PC-3 (cell line): ENCODE measurements at regions not wholly inside any gene's neighbourhood (a gene's known extent, or its start where the extent isn't known, plus 50 kb on each side); places are given as distances from the start of the nearest gene placed in this dataset.
A peak's percentile ranks its signal among the peaks of the same experiment; 100 is the strongest.

ENCODE experiments used
- ATAC-seq: fragments of 200-7000 bp; cut with Tn5 transposase; 2 replicates; pipeline ENCODE4 v1.9.1; 2020; ENCODE audit warnings: mild to moderate bottlenecking, moderate library complexity
- BruUV-seq: library from RNA; stranded (reverse); fragments of 400-500 nt; replicated peaks from 2 replicates; lab custom pipeline; 2021; lab: Mats Ljungman, UMichigan
- CTCF ChIA-PET: fragments of 300-600 bp; sonication (Branson Sonifier 250); formaldehyde crosslinking; loops from one replicate; lab custom pipeline; 2022; ENCODE audit warnings: antibody characterized with exemption; lab: Charles Lee
- POLR2A ChIA-PET: fragments of 300-600 bp; sonication (Branson Sonifier 250); formaldehyde crosslinking; loops from one replicate; lab custom pipeline; 2022; ENCODE audit warnings: antibody characterized with exemption; ENCODE audit not compliant: unreplicated experiment; lab: Charles Lee
- DNase-seq: peaks from one replicate; pipeline ENCODE4 v3.0.0-alpha.2; 2015
- H2AFZ ChIP-seq: fragments of 300-600 bp; sonication (generic); 2 replicates; pipeline ENCODE4 v1.6.0; 2016; ENCODE audit warnings: antibody characterized with exemption, low read length
- H3F3A ChIP-seq: fragments of 300-600 bp; sonication (generic); one replicate; pipeline ENCODE4 v1.6.0; 2017; ENCODE audit warnings: antibody characterized with exemption, low read length, control low read depth, mild to moderate bottlenecking; ENCODE audit not compliant: unreplicated experiment
- H3K27ac ChIP-seq: fragments of 300-600 bp; sonication (generic); 2 replicates; pipeline ENCODE4 v1.5.1; 2016; ENCODE audit warnings: mild to moderate bottlenecking, low read length
- H3K27me3 ChIP-seq: fragments of 300-600 bp; sonication (generic); 2 replicates; pipeline ENCODE4 v1.6.1; 2016; ENCODE audit warnings: low read length, mixed read lengths
- H3K36me3 ChIP-seq: fragments of 300-600 bp; sonication (generic); 2 replicates; pipeline ENCODE4 v1.6.1; 2016; ENCODE audit warnings: low read depth, mixed run types, low read length, mixed read lengths
- H3K4me1 ChIP-seq: fragments of 300-600 bp; sonication (generic); 2 replicates; pipeline ENCODE4 v1.5.1; 2016; ENCODE audit warnings: low read length; ENCODE audit not compliant: insufficient read depth
- H3K4me2 ChIP-seq: fragments of 300-600 bp; sonication (generic); 2 replicates; pipeline ENCODE4 v1.6.0; 2016; ENCODE audit warnings: low read length
- H3K4me3 ChIP-seq: fragments of 300-600 bp; sonication (generic); 2 replicates; pipeline ENCODE4 v1.5.1; 2016; ENCODE audit warnings: mild to moderate bottlenecking, low read length, mixed read lengths
- H3K79me2 ChIP-seq: fragments of 300-600 bp; sonication (generic); 2 replicates; pipeline ENCODE4 v1.6.1; 2017; ENCODE audit warnings: low read length, mixed read lengths
- H3K9ac ChIP-seq: fragments of 300-600 bp; sonication (generic); 2 replicates; pipeline ENCODE4 v1.6.0; 2016; ENCODE audit warnings: mild to moderate bottlenecking, low read length
- H3K9me2 ChIP-seq: fragments of 300-600 bp; sonication (generic); replicated peaks from 2 replicates; pipeline ENCODE4 v1.6.1; 2016; ENCODE audit warnings: mixed run types, low read length, mixed read lengths
- H3K9me3 ChIP-seq: fragments of 300-600 bp; sonication (generic); 2 replicates; pipeline ENCODE4 v1.6.1; 2016; ENCODE audit warnings: low read length, mixed read lengths
- H4K20me1 ChIP-seq: fragments of 300-600 bp; sonication (generic); 2 replicates; pipeline ENCODE4 v1.6.1; 2016; ENCODE audit warnings: low read length, mixed read lengths
- CTCF ChIP-seq: fragments of 300-600 bp; sonication (generic); conservative IDR thresholded peaks from 2 replicates; pipeline ENCODE4 v1.5.1; 2017; ENCODE audit warnings: antibody characterized with exemption, low read depth, mild to moderate bottlenecking, low read length
- EZH2 ChIP-seq: fragments of 300-600 bp; sonication (generic); IDR thresholded peaks from one replicate; pipeline ENCODE4 v1.6.1; 2017; ENCODE audit warnings: antibody characterized with exemption, mild to moderate bottlenecking, low read length; ENCODE audit not compliant: unreplicated experiment
- EZH2phosphoT487 ChIP-seq: fragments of 300-600 bp; sonication (generic); IDR thresholded peaks from 2 replicates; pipeline ENCODE4 v1.6.1; 2018; ENCODE audit warnings: mild to moderate bottlenecking, antibody characterized with exemption, low read length, borderline replicate concordance
- intact Hi-C: fragments of 100-400 bp; cut with micrococcal nuclease; formaldehyde crosslinking; loops from 2 replicates; pipeline ENCODE4 v1.9.0; 2023

DNA sequence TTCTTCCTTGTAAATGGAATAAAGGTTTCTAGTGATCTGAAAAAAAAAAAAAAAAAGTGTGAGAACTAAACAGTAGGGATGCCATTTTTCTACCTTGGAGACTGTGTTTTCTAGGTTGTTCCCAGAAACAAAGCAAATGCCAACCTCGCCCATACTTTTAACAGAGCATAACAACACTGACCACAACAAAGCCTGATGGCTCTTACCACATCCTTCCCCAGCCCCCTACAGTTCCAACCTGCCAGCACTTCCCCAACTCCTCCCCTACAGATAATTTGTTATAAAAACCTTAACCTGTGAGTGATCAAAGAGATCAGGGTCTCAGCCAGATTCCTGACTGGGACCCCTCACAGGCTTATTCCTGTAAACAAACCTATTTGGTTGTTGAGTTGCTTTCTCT, 940.0 kb downstream of the SH3BGRL start:
- DNase-seq (no peak), ATAC-seq (no peak)
- Histone ChIP-seq H3K9me2 (no peaks in the 10 kb centered on the region), H3K9ac (no peak overlapping the region), H3K9me3 (no peaks in the 10 kb centered on the region), H3K4me2 (no peak overlapping the region), H3K27ac (no peak overlapping the region), H3K36me3 (no peaks in the 10 kb centered on the region), H3K4me1 (no peaks in the 10 kb centered on the region), H3K4me3 (no peak overlapping the region), H2AFZ (no peak overlapping the region), H3K27me3 (no peaks in the 10 kb centered on the region), H3K79me2 (no peaks in the 10 kb centered on the region), H3F3A (no peaks in the 10 kb centered on the region), H4K20me1 (no peaks in the 10 kb centered on the region)
- CTCF ChIA-PET, result no interaction called here
- intact Hi-C loops, result no loop called here
- POLR2A ChIA-PET, result no interaction called here
- BruUV-seq, result no TSS peak
- TF ChIP-seq CTCF (no peak), EZH2 (no peak), EZH2phosphoT487 (no peak)

DNA sequence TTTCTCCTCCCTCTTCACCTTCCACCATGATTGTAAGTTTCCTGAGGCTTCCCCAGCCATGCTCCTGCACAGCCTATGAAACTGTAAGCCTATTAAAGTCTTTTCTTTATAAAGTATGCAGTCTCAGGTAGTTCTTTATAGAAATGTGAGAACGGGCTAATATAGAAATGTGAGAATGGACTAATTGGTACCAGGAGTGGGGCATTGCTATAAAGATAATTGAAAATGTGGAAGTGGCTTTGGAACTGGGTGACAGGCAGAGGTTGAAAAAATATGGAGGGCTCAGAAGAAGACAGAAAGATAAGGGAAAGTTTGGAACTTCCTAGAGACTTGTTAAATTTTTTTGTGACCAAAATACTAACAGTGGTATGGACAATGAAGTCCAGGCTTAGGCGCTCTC, 959.3 kb downstream of the SH3BGRL start:
- TF ChIP-seq CTCF, result no peak
- no peak for TF ChIP-seq EZH2phosphoT487
- no peak overlapping the region for H3K9ac ChIP-seq
- BruUV-seq, result no TSS peak
- ChIA-PET POLR2A (no interaction called here), CTCF (no interaction called here)
- H3F3A ChIP-seq, result no peaks in the 10 kb centered on the region
- no peaks in the 10 kb centered on the region for H4K20me1 ChIP-seq
- H2AFZ ChIP-seq, result no peak overlapping the region
- H3K9me3 ChIP-seq, result no peaks in the 10 kb centered on the region
- H3K36me3 ChIP-seq, result no peaks in the 10 kb centered on the region
- no peak overlapping the region for H3K27ac ChIP-seq
- ATAC-seq (no peak), DNase-seq (no peak)
- H3K4me3 ChIP-seq, result no peak overlapping the region
- H3K4me2 ChIP-seq, result no peak overlapping the region
- no peaks in the 10 kb centered on the region for H3K27me3 ChIP-seq
- no peaks in the 10 kb centered on the region for H3K79me2 ChIP-seq
- intact Hi-C loops, result no loop called here
- H3K4me1 ChIP-seq, result no peaks in the 10 kb centered on the region
- no peaks in the 10 kb centered on the region for H3K9me2 ChIP-seq

GRCh38 chrX:82163701-82164100, 961.8 kb downstream of the SH3BGRL start:
- H3K4me3 ChIP-seq, result no peak overlapping the region
- H4K20me1 ChIP-seq, result no peaks in the 10 kb centered on the region
- H3K9me2 ChIP-seq, result no peaks in the 10 kb centered on the region
- H3K4me1 ChIP-seq, result no peaks in the 10 kb centered on the region
- intact Hi-C loops, result no loop called here
- no peak overlapping the region for H3K9ac ChIP-seq
- peak; percentile 60 for DNase-seq
- ChIA-PET CTCF (interaction anchor here (0.5 kb wide), 1 partner anchor 79 kb away, joined by 5 read pairs; no protein-coding TSS in a partner anchor), POLR2A (no interaction called here)
- H3F3A ChIP-seq, result no peaks in the 10 kb centered on the region
- H3K36me3 ChIP-seq, result no peaks in the 10 kb centered on the region
- BruUV-seq, result no TSS peak
- H3K9me3 ChIP-seq, result no peaks in the 10 kb centered on the region
- TF ChIP-seq CTCF (no peak), EZH2 (no peak), EZH2phosphoT487 (no peak)
- no peak overlapping the region for H2AFZ ChIP-seq
- 0 out of 2 replicates have a peak overlapping the region, but pooled peaks have one; percentile 22 for H3K27ac ChIP-seq
- no peaks in the 10 kb centered on the region for H3K79me2 ChIP-seq
- peak; percentile 24 for ATAC-seq
- H3K4me2 ChIP-seq, result no peak overlapping the region
- H3K27me3 ChIP-seq, result no peaks in the 10 kb centered on the region
